ENCODE measurements at regions not wholly inside any gene's neighbourhood (a gene's known extent, or its start where the extent isn't known, plus 50 kb on each side); places are given as distances from the start of the nearest gene placed in this dataset.
"Not testable (repeated sequence)": the region's sequence is repeated elsewhere in the genome, so short reads cannot be mapped to it uniquely, and the experiment has no call there.

- no peak overlapping the region for H3K4me3 ChIP-seq (ENCODE audit: low read depth, low read length)
- DNase-seq (ENCODE audit: low read depth) = no peak
- no peak for TF ChIP-seq CTCF (conservative IDR thresholded peaks at IDR 0.05; ENCODE audit: low read depth, low read length)
Measured at GRCh38 chrX:140292188-140292587, 212.7 kb downstream of the SOX3 start.

GRCh38 chrX:140274811-140275525 lies 229.9 kb downstream of the SOX3 start:
- peak; percentile 21 for DNase-seq (ENCODE audit: low read depth)
- no peak overlapping the region for H3K4me3 ChIP-seq (ENCODE audit: low read depth, low read length)
- TF ChIP-seq CTCF (conservative IDR thresholded peaks at IDR 0.05; ENCODE audit: low read depth, low read length) = no peak

GRCh38 chrX:140273921-140274320 lies 230.9 kb downstream of the SOX3 start:
- no peak for DNase-seq (ENCODE audit: low read depth)
- no peak overlapping the region for H3K4me3 ChIP-seq (ENCODE audit: low read depth, low read length)
- TF ChIP-seq CTCF (conservative IDR thresholded peaks at IDR 0.05; ENCODE audit: low read depth, low read length) = no peak

- no peak overlapping the region for H3K4me3 ChIP-seq (ENCODE audit: low read depth, low read length)
- DNase-seq (ENCODE audit: low read depth) = no peak
- TF ChIP-seq CTCF (conservative IDR thresholded peaks at IDR 0.05; ENCODE audit: low read depth, low read length) = no peak
Measured at GRCh38 chrX:140250391-140250790, 254.5 kb downstream of the SOX3 start.

- H3K4me3 ChIP-seq (ENCODE audit: low read depth, low read length) = no peak overlapping the region
- DNase-seq (ENCODE audit: low read depth) = no peak
- no peak for TF ChIP-seq CTCF (conservative IDR thresholded peaks at IDR 0.05; ENCODE audit: low read depth, low read length)
Measured at GRCh38 chrX:140249088-140249487, 255.8 kb downstream of the SOX3 start.

GRCh38 chrX:140229191-140229590 lies 263.9 kb upstream of the CXorf66 start:
- H3K4me3 ChIP-seq (ENCODE audit: low read depth, low read length) = no peak overlapping the region
- DNase-seq (ENCODE audit: low read depth) = peak; percentile 0
- TF ChIP-seq CTCF (conservative IDR thresholded peaks at IDR 0.05; ENCODE audit: low read depth, low read length) = no peak

GRCh38 chrX:140226037-140226436 lies 260.7 kb upstream of the CXorf66 start:
- H3K4me3 ChIP-seq (ENCODE audit: low read depth, low read length); DNase-seq (ENCODE audit: low read depth): not testable (repeated sequence)

- H3K4me3 ChIP-seq (ENCODE audit: low read depth, low read length) = not testable (repeated sequence)
Measured at GRCh38 chrX:140215894-140216293, 250.6 kb upstream of the CXorf66 start.

GRCh38 chrX:140214518-140214917 lies 249.2 kb upstream of the CXorf66 start:
- not testable (repeated sequence) for DNase-seq (ENCODE audit: low read depth); H3K4me3 ChIP-seq (ENCODE audit: low read depth, low read length)

More at GRCh38 chrX:140215894-140216293, 250.6 kb upstream of the CXorf66 start:
- not testable (repeated sequence) for DNase-seq (ENCODE audit: low read depth)

Data from choroid plexus epithelial cell (primary cell).